ENCODE measurements at regions not wholly inside any gene's neighbourhood (a gene's known extent, or its start where the extent isn't known, plus 50 kb on each side); places are given as distances from the start of the nearest gene placed in this dataset.

GRCh38 chr13:107233541-107233940 lies 665.6 kb upstream of the ARGLU1 start:
- TF ChIP-seq, protein P1, sequence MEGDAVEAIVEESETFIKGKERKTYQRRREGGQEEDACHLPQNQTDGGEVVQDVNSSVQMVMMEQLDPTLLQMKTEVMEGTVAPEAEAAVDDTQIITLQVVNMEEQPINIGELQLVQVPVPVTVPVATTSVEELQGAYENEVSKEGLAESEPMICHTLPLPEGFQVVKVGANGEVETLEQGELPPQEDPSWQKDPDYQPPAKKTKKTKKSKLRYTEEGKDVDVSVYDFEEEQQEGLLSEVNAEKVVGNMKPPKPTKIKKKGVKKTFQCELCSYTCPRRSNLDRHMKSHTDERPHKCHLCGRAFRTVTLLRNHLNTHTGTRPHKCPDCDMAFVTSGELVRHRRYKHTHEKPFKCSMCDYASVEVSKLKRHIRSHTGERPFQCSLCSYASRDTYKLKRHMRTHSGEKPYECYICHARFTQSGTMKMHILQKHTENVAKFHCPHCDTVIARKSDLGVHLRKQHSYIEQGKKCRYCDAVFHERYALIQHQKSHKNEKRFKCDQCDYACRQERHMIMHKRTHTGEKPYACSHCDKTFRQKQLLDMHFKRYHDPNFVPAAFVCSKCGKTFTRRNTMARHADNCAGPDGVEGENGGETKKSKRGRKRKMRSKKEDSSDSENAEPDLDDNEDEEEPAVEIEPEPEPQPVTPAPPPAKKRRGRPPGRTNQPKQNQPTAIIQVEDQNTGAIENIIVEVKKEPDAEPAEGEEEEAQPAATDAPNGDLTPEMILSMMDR (IDR thresholded peaks at IDR 0.05; ENCODE audit: poor library complexity) = no peak
- TF ChIP-seq EZH2 (IDR thresholded peaks at IDR 0.05; ENCODE audit: borderline replicate concordance) (no peak), EZH2phosphoT487 (IDR thresholded peaks at IDR 0.05; ENCODE audit: low read depth, severe bottlenecking, unreplicated experiment) (no peak)

All from hepatocyte (in vitro differentiated cells).